ENCODE measurements at regions not wholly inside any gene's neighbourhood (a gene's known extent, or its start where the extent isn't known, plus 50 kb on each side); places are given as distances from the start of the nearest gene placed in this dataset.

DNA sequence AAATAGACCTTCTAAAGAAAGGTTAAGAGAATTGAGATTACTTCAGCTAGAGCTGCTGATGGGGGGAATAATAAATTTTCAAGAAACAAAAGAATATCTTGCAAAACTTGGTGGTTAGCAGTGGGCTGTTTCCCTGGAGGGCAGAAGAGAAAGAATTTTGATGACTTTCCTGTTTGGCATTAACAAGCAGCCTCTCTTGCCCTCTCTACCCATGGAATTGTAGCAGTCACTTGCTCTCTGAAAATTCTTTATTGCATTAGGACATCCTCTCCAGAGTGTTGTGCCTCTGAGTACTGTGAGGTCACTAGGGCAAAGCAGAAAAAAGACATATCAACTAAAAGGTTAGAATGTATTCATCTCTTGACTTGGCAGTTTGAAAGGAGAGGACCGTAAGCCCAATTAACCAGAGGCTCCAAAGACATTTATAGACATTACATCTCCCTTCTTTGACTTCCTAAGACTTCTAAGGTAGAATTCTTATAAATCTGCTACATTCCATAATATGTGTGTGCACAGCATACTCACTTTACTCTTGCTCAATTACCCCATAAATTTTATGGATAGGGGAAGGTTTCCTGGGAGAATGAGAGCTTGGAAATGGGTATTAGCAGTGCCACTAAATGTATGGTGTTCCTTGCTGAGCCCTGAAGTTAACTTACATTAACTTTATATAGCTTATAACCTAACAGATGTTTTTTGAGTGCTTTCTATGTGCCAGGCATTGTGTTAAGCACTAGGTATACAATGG is 215.3 kb downstream of the KIF20B start:
- DNase-seq (no peak), ATAC-seq (ENCODE audit: poor library complexity) (no peak)
- Mint-ChIP-seq H3K4me1 (ENCODE audit: low read depth) (no peaks in the 10 kb centered on the region), H3K27ac (no peak overlapping the region), H3K27me3 (peaks cover 10% of the 10 kb centered on the region), H3K4me3 (no peak overlapping the region), H3K36me3 (ENCODE audit: low read depth) (no peaks in the 10 kb centered on the region), H3K9me3 (no peaks in the 10 kb centered on the region)
- H3K27me3 ChIP-seq (ENCODE audit: control insufficient read depth in 1 of 2, insufficient read depth in 2 of 2, low read length in 2 of 2) = peaks cover 0 to 4% of the 10 kb centered on the region in 2 experiments
- POLR2A ChIA-PET = no interaction called here
- H3K36me3 ChIP-seq (ENCODE audit: insufficient read depth, low read length) = no peaks in the 10 kb centered on the region
- no peak overlapping the region for H3K27ac ChIP-seq (ENCODE audit: low read depth in 1 of 2, low read length in 2 of 2)
- TF ChIP-seq, protein P1, sequence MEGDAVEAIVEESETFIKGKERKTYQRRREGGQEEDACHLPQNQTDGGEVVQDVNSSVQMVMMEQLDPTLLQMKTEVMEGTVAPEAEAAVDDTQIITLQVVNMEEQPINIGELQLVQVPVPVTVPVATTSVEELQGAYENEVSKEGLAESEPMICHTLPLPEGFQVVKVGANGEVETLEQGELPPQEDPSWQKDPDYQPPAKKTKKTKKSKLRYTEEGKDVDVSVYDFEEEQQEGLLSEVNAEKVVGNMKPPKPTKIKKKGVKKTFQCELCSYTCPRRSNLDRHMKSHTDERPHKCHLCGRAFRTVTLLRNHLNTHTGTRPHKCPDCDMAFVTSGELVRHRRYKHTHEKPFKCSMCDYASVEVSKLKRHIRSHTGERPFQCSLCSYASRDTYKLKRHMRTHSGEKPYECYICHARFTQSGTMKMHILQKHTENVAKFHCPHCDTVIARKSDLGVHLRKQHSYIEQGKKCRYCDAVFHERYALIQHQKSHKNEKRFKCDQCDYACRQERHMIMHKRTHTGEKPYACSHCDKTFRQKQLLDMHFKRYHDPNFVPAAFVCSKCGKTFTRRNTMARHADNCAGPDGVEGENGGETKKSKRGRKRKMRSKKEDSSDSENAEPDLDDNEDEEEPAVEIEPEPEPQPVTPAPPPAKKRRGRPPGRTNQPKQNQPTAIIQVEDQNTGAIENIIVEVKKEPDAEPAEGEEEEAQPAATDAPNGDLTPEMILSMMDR (IDR thresholded peaks at IDR 0.05) = no peak
- no peaks in the 10 kb centered on the region for H3K4me1 ChIP-seq (ENCODE audit: insufficient read depth, low read length)
- intact Hi-C loops (cut with DNase I, micrococcal nuclease) = no loop called here
- CTCF ChIA-PET = no interaction called here
- H3K4me3 ChIP-seq (ENCODE audit: low read length) = no peak overlapping the region
- no peaks in the 10 kb centered on the region for H3K9me3 ChIP-seq (ENCODE audit: control insufficient read depth in 1 of 2, insufficient read depth in 1 of 2, low read length in 2 of 2)

DNA sequence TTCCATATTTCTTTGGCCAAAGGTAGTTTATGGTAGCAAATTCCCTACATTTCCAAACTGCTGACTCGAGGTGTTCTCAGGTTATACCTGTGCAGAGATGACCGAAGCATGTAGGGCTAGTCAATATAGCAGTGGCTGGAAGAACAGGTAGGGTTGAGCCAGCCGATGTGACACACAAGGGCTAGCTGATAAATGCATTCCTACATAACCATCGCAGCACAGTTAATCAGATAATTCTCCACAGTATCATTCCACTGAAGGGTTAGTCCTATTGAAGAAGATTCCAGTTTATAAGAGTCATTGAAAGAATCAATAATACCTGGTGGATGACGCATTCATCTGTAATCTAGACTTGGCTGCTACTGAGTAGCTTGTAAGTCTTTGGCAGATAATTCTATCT is 220.0 kb downstream of the KIF20B start:
- no peak overlapping the region for H3K27ac ChIP-seq (ENCODE audit: low read depth in 1 of 2, low read length in 2 of 2)
- no peaks in the 10 kb centered on the region for H3K4me1 Mint-ChIP-seq (ENCODE audit: low read depth)
- no peaks in the 10 kb centered on the region for H3K9me3 Mint-ChIP-seq
- ChIA-PET POLR2A (no interaction called here), CTCF (no interaction called here)
- DNase-seq (no peak), ATAC-seq (ENCODE audit: poor library complexity) (no peak)
- no peak overlapping the region for H3K27ac Mint-ChIP-seq
- H3K4me3 ChIP-seq (ENCODE audit: low read length) = no peak overlapping the region
- H3K36me3 ChIP-seq (ENCODE audit: insufficient read depth, low read length) = no peaks in the 10 kb centered on the region
- H3K27me3 ChIP-seq (ENCODE audit: control insufficient read depth in 1 of 2, insufficient read depth in 2 of 2, low read length in 2 of 2) = peaks cover 0 to 4% of the 10 kb centered on the region in 2 experiments
- no peaks in the 10 kb centered on the region for H3K27me3 Mint-ChIP-seq
- intact Hi-C loops (cut with DNase I, micrococcal nuclease) = no loop called here
- no peaks in the 10 kb centered on the region for H3K4me1 ChIP-seq (ENCODE audit: insufficient read depth, low read length)
- H3K4me3 Mint-ChIP-seq = no peak overlapping the region
- H3K9me3 ChIP-seq (ENCODE audit: control insufficient read depth in 1 of 2, insufficient read depth in 1 of 2, low read length in 2 of 2) = no peaks in the 10 kb centered on the region
- H3K36me3 Mint-ChIP-seq (ENCODE audit: low read depth) = no peaks in the 10 kb centered on the region
- TF ChIP-seq, protein P1 (IDR thresholded peaks at IDR 0.05) = no peak

DNA sequence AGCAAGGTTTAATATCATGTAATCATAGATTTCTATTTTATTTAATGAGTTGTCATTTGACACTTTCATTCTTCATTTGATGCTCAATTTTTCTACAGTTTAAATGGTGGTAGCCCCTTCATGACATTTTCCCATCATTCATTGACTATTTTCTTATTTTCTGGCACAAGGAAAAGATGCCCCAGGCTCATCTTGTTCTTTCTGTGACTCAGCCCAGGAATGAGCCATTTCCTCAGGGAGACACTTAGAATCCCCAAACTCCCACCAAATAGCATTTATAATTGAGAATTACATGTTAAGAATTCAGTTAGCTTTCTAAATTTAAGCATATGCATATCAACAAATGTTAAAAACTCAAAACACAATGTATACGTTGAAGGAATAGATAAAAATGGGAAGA is 222.3 kb downstream of the KIF20B start:
- no peaks in the 10 kb centered on the region for H3K4me1 ChIP-seq (ENCODE audit: insufficient read depth, low read length)
- Mint-ChIP-seq H3K27ac (no peak overlapping the region), H3K9me3 (no peaks in the 10 kb centered on the region), H3K27me3 (no peaks in the 10 kb centered on the region), H3K4me1 (ENCODE audit: low read depth) (no peaks in the 10 kb centered on the region), H3K4me3 (no peak overlapping the region), H3K36me3 (ENCODE audit: low read depth) (no peaks in the 10 kb centered on the region)
- H3K9me3 ChIP-seq (ENCODE audit: control insufficient read depth in 1 of 2, insufficient read depth in 1 of 2, low read length in 2 of 2) = no peaks in the 10 kb centered on the region
- DNase-seq (no peak), ATAC-seq (ENCODE audit: poor library complexity) (no peak)
- H3K36me3 ChIP-seq (ENCODE audit: insufficient read depth, low read length) = no peaks in the 10 kb centered on the region
- intact Hi-C loops (cut with DNase I, micrococcal nuclease) = no loop called here
- no peak overlapping the region for H3K4me3 ChIP-seq (ENCODE audit: low read length)
- CTCF ChIA-PET = no interaction called here
- POLR2A ChIA-PET = no interaction called here
- TF ChIP-seq, protein P1 (IDR thresholded peaks at IDR 0.05) = no peak
- peaks cover 0 to 2% of the 10 kb centered on the region in 2 experiments for H3K27me3 ChIP-seq (ENCODE audit: control insufficient read depth in 1 of 2, insufficient read depth in 2 of 2, low read length in 2 of 2)
- H3K27ac ChIP-seq (ENCODE audit: low read depth in 1 of 2, low read length in 2 of 2) = no peak overlapping the region

Data from CD4-positive, alpha-beta T cell (primary cell).